Suppressor macrophage (primary cell): ENCODE measurements at regions not wholly inside any gene's neighbourhood (a gene's known extent, or its start where the extent isn't known, plus 50 kb on each side); places are given as distances from the start of the nearest gene placed in this dataset.

Experiments
- DNase-seq, 4 experiments: peaks; one replicate each; pipeline ENCODE4 v3.0.0-alpha.2; 2020 to 2022

- DNase-seq, result no peak
These were observed 293.9 kb downstream of the KCNC2 start for GRCh38 chr12:74915718-74916117.

GRCh38 chr12:74917743-74918142 is 291.9 kb downstream of the KCNC2 start:
- DNase-seq, result no peak

- no peak for DNase-seq
These were observed 291.3 kb downstream of the KCNC2 start for GRCh38 chr12:74918291-74918690.

GRCh38 chr12:74922117-74922516 is 287.5 kb downstream of the KCNC2 start:
- no peak for DNase-seq

GRCh38 chr12:74922642-74923041 is 287.0 kb downstream of the KCNC2 start:
- no peak for DNase-seq

GRCh38 chr12:74941670-74942069 is 268.0 kb downstream of the KCNC2 start:
- DNase-seq, result no peak

GRCh38 chr12:74945771-74946198 is 263.9 kb downstream of the KCNC2 start:
- DNase-seq, result no peak

- DNase-seq, result no peak
These were observed 255.9 kb downstream of the KCNC2 start for GRCh38 chr12:74953697-74954096.

- no peak for DNase-seq
These were observed 252.4 kb downstream of the KCNC2 start for GRCh38 chr12:74957231-74957630.

- no peak for DNase-seq
These were observed 252.0 kb downstream of the KCNC2 start for GRCh38 chr12:74957634-74958033.

GRCh38 chr12:74959657-74960056 is 250.0 kb downstream of the KCNC2 start:
- no peak for DNase-seq

GRCh38 chr12:74963304-74963703 is 246.3 kb downstream of the KCNC2 start:
- no peak for DNase-seq

GRCh38 chr12:74963867-74964331 is 245.7 kb downstream of the KCNC2 start:
- DNase-seq, result no peak

- no peak for DNase-seq
These were observed 245.2 kb downstream of the KCNC2 start for GRCh38 chr12:74964390-74964789.

GRCh38 chr12:74971201-74971600 is 238.4 kb downstream of the KCNC2 start:
- DNase-seq, result no peak

- DNase-seq, result no peak
These were observed 231.7 kb downstream of the KCNC2 start for GRCh38 chr12:74977832-74978481.

GRCh38 chr12:74980510-74980909 is 229.1 kb downstream of the KCNC2 start:
- no peak for DNase-seq

- DNase-seq, result no peak
These were observed 228.1 kb downstream of the KCNC2 start for GRCh38 chr12:74981541-74981940.

GRCh38 chr12:74983917-74984316 is 225.7 kb downstream of the KCNC2 start:
- DNase-seq, result no peak

GRCh38 chr12:74984631-74985030 is 225.0 kb downstream of the KCNC2 start:
- no peak for DNase-seq

- no peak for DNase-seq
These were observed 224.2 kb downstream of the KCNC2 start for GRCh38 chr12:74985293-74985985.

GRCh38 chr12:74985986-74986319 is 223.7 kb downstream of the KCNC2 start:
- no peak for DNase-seq

- no peak for DNase-seq
These were observed 221.5 kb downstream of the KCNC2 start for GRCh38 chr12:74988156-74988555.
